Brain microvascular endothelial cell (primary cell): ENCODE measurements at regions not wholly inside any gene's neighbourhood (a gene's known extent, or its start where the extent isn't known, plus 50 kb on each side); places are given as distances from the start of the nearest gene placed in this dataset.

Experiments
- DNase-seq: peaks from one replicate; pipeline ENCODE4 v3.0.0-alpha.2; 2020
- H3K27ac ChIP-seq: fragments of 250-450 bp; sonication (Bioruptor Pico); 2 replicates; pipeline ENCODE4 v1.5.1; 2020; ENCODE audit warnings: mild to moderate bottlenecking, moderate library complexity
- H3K27me3 ChIP-seq: fragments of 250-450 bp; sonication (Bioruptor Pico); replicated peaks from 2 replicates; pipeline ENCODE4 v1.5.1; 2020; ENCODE audit warnings: mild to moderate bottlenecking
- H3K36me3 ChIP-seq: fragments of 250-450 bp; sonication (Bioruptor Pico); replicated peaks from 2 replicates; pipeline ENCODE4 v1.5.1; 2020; ENCODE audit warnings: mild to moderate bottlenecking
- H3K4me3 ChIP-seq: 2 replicates; pipeline ENCODE4 v1.5.1; 2011; ENCODE audit warnings: low read depth, mild to moderate bottlenecking, control low read depth, low read length, moderate library complexity
- in situ Hi-C: cut with HindIII; loops from 2 replicates; pipeline ENCODE4 v1.10.0; 2017; ENCODE audit warnings: low sequenced_read_pairs, low pct_ligation_motif_present
- TF ChIP-seq, protein P1 (sequence below): IDR thresholded peaks from 2 replicates; pipeline ENCODE4 v1.5.1; 2011; ENCODE audit warnings: low read depth, mild to moderate bottlenecking, moderate library complexity, low read length, control low read depth, inconsistent platforms; ENCODE audit errors: missing control alignments

DNA sequence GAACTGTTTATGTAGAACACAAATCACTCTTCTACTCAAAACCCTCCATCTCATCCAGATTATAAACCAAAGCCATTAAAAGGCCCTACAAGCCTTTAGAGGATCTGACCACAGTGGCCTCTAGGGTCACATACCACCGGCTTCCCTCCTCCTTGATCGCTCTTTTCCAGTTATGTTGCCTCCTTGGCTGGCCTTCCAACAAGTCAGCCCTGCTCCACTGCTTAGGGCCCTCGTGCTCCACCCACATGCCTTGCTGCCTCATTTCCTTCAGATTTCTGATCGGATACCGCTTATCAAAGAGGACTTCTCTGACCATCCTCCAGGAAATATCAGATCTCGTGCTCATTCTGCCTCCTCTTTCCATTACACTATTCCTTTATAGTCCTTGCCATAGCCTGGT lies 139.4 kb upstream of the RAI14 start:
- TF ChIP-seq, protein P1, sequence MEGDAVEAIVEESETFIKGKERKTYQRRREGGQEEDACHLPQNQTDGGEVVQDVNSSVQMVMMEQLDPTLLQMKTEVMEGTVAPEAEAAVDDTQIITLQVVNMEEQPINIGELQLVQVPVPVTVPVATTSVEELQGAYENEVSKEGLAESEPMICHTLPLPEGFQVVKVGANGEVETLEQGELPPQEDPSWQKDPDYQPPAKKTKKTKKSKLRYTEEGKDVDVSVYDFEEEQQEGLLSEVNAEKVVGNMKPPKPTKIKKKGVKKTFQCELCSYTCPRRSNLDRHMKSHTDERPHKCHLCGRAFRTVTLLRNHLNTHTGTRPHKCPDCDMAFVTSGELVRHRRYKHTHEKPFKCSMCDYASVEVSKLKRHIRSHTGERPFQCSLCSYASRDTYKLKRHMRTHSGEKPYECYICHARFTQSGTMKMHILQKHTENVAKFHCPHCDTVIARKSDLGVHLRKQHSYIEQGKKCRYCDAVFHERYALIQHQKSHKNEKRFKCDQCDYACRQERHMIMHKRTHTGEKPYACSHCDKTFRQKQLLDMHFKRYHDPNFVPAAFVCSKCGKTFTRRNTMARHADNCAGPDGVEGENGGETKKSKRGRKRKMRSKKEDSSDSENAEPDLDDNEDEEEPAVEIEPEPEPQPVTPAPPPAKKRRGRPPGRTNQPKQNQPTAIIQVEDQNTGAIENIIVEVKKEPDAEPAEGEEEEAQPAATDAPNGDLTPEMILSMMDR = no peak
- Histone ChIP-seq H3K27me3 (no peaks in the 10 kb centered on the region), H3K4me3 (no peak overlapping the region), H3K36me3 (no peaks in the 10 kb centered on the region), H3K27ac (no peak overlapping the region)
- DNase-seq = no peak
- in situ Hi-C loops = no loop called here

DNA sequence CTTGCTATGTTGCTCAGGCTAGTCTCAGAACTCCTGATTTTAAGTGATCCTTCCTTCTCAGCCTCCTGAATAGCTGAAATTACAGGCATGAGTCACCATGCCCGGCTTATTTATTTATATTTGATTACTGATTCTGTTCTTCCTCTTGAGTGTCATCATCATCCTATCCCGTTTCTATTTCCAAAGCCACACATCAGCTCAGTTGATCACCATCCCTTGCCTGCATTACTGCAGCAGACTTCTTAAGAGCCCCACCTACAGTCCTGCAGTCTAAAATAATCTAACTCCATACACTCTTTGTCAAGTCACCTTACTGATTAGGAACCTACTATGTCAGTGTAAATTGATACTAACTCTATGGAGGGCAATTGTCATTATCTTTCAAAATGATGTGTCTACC lies 138.9 kb upstream of the RAI14 start:
- in situ Hi-C loops = no loop called here
- TF ChIP-seq, protein P1 = no peak
- Histone ChIP-seq H3K4me3 (no peak overlapping the region), H3K27ac (no peak overlapping the region), H3K27me3 (no peaks in the 10 kb centered on the region), H3K36me3 (no peaks in the 10 kb centered on the region)
- DNase-seq = peak; percentile 52

DNA sequence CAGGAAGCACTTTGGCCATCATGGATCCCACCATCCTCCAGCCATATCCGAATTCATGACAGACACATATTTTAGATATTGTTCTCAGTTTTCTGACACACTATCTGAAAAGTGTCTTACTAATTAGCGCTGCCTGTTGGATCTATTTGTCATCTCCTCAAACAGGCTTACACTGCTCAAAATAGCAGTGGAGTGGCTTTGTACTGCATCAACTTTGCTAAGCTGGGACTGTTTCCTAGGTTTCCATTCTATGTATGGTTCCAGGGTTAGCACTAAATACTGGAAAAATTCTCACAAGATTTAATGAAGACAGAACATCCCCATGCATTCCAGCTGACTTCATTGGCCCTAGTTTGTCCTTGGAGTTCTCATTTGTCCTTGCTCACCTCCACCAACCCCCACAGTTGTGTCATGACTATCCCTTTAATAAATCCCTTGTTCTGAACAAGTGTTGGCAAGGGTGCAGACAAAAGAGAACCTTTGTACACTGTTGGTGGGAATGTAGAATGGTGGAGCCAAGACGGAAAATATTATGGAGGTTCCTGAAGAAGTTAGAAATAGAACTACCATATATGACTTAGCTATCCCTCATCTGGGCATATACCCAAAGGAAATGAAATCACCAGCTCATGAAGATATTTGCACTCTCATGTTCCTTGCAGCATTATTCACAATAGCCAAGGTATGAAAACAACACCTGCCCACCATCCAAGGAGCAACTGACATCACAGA lies 136.5 kb upstream of the RAI14 start:
- in situ Hi-C loops = no loop called here
- H3K36me3 ChIP-seq = no peaks in the 10 kb centered on the region
- H3K4me3 ChIP-seq = no peak overlapping the region
- H3K27me3 ChIP-seq = no peaks in the 10 kb centered on the region
- no peak for DNase-seq
- no peak overlapping the region for H3K27ac ChIP-seq
- TF ChIP-seq, protein P1 = no peak

DNA sequence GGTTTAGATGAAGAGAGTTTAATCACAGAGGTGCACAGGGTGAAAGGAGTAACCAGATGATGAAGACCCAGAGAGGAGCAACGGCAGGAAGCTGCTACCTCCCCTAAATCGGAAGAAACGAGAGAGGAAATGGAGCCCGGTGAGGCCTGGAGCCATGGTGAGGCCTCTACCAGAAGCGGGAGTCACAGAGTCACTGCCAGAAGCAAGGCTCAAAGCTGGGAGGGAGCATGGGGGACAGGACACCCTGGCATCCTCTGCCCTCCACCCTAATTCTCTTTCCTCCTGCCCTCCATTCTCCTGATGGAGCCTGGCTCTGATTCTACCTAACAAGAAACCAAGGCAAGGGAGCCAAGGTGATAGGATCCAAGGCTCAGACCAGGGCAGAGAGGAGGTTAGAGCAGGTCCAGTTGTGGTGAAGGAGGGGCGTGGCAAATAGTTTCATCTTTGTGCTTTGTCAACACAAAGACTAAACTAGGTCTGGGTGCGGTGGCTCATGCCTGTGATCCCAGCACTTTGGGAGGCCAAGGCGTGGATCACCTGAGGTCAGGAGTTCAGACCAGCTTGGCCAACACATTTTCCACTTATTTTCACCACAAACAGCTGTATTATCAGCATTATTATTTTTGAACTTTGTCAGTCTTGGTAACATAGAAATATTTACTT lies 134.4 kb upstream of the RAI14 start:
- no peak for DNase-seq
- H3K27me3 ChIP-seq = no peaks in the 10 kb centered on the region
- no peaks in the 10 kb centered on the region for H3K36me3 ChIP-seq
- TF ChIP-seq, protein P1 = no peak
- H3K4me3 ChIP-seq = no peak overlapping the region
- in situ Hi-C loops = no loop called here
- no peak overlapping the region for H3K27ac ChIP-seq

DNA sequence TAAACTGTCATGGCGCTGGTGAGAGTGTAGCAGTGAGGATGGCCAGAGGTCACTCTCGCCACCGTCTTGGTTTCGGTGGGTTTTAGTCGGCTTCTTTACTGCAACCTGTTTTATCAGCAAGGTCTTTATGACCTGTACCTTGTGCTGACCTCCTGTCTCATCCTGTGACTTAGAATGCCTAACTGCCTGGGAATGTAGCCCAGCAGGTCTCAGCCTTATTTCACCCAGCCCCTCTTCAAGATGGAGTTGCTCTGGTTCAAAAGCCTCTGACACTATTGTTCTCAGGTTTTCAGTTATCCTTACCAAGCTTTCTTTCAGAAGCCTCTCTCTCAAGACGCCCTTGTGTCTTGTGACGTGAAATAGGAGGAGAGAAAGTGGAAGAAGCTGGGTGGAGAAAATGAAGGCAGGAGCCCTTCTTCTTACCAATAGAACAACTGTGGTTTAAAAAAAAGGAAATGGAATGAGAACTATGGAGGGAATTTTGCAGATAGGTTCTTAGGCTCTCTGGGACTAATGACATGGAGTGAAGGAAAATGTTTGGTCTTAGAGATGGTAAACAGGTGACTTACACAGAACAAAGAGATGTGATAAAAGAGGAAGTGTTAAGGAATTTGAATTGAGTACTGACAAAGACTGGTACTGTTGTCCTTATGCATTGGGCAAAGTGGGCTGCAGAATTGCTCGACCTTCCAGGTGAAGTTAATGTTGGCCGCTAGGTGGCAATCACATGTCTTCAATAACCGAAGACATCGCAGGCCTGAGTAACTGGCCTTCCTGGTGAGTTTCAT lies 133.3 kb upstream of the RAI14 start:
- no peaks in the 10 kb centered on the region for H3K27me3 ChIP-seq
- peak; percentile 93 for DNase-seq
- H3K27ac ChIP-seq = peak overlapping the region; percentile 83
- TF ChIP-seq, protein P1 = peak; percentile 74
- H3K4me3 ChIP-seq = no peak overlapping the region
- in situ Hi-C loops = no loop called here
- no peaks in the 10 kb centered on the region for H3K36me3 ChIP-seq
